Keratinocyte (primary cell): ENCODE measurements at regions not wholly inside any gene's neighbourhood (a gene's known extent, or its start where the extent isn't known, plus 50 kb on each side); places are given as distances from the start of the nearest gene placed in this dataset.
"Not testable (repeated sequence)": the region's sequence is repeated elsewhere in the genome, so short reads cannot be mapped to it uniquely, and the experiment has no call there.

Source experiments
- EZH2 ChIP-seq: IDR thresholded peaks from one replicate; pipeline ENCODE4 v1.6.1; 2012; ENCODE audit warnings: inconsistent platforms, mild to moderate bottlenecking, low read length, moderate library complexity
- TF ChIP-seq, protein P1 (sequence below), 3 experiments: IDR thresholded peaks in 1 of 3; conservative IDR thresholded peaks in 1 of 3; optimal IDR thresholded peaks in 1 of 3; 2 replicates in 2 of 3; 3 replicates in 1 of 3; pipeline versions ENCODE3 to v1.5.1; 2011; ENCODE audit warnings: low read length in 3 of 3, mild to moderate bottlenecking in 3 of 3, moderate library complexity in 2 of 3, control low read depth in 1 of 3, inconsistent platforms in 1 of 3; ENCODE audit not compliant: insufficient read depth in 2 of 3; ENCODE audit errors: extremely low read depth in 1 of 3

DNA sequence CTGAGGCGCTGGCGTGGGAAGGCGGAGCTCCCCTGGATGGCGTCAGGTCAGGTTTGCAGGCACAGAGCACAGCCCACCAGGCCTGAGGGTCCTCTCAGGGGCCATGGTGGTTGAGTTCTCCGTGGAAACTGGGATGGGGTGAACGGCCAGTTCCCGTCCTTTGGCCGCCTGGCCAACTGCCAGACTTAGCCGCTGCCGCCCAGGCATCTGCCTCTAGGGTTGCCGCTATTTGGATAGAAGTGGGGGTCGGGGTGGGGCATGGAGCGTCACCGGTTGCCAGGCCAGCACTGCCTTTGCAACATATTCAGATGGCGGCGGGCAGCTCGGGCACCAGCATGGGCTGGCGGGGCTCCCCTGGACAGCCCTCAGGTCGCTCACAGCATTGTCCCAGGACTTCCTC lies 532.3 kb upstream of the DEFB115 start:
- TF ChIP-seq, protein P1, sequence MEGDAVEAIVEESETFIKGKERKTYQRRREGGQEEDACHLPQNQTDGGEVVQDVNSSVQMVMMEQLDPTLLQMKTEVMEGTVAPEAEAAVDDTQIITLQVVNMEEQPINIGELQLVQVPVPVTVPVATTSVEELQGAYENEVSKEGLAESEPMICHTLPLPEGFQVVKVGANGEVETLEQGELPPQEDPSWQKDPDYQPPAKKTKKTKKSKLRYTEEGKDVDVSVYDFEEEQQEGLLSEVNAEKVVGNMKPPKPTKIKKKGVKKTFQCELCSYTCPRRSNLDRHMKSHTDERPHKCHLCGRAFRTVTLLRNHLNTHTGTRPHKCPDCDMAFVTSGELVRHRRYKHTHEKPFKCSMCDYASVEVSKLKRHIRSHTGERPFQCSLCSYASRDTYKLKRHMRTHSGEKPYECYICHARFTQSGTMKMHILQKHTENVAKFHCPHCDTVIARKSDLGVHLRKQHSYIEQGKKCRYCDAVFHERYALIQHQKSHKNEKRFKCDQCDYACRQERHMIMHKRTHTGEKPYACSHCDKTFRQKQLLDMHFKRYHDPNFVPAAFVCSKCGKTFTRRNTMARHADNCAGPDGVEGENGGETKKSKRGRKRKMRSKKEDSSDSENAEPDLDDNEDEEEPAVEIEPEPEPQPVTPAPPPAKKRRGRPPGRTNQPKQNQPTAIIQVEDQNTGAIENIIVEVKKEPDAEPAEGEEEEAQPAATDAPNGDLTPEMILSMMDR (optimal IDR thresholded peaks at IDR 0.05 in 1 of 3, IDR thresholded peaks at IDR 0.05 in 1 of 3, conservative IDR thresholded peaks at IDR 0.05 in 1 of 3; ENCODE audit: extremely low read depth in 1 of 3, insufficient read depth in 2 of 3, low read length in 3 of 3) = not testable (repeated sequence)
- TF ChIP-seq EZH2 = not testable (repeated sequence)
